B cell (primary cell): ENCODE measurements at regions not wholly inside any gene's neighbourhood (a gene's known extent, or its start where the extent isn't known, plus 50 kb on each side); places are given as distances from the start of the nearest gene placed in this dataset.

Experiments used
- ATAC-seq: fragments of 200-7000 bp; cut with Tn5 transposase; one replicate; pipeline ENCODE4 v1.10.0; 2021; ENCODE audit warnings: low read depth, mild to moderate bottlenecking, moderate number of reproducible peaks, moderate library complexity
- CTCF ChIA-PET: fragments of 350-600 bp; sonication (Branson Sonifier 250); formaldehyde crosslinking; loops from one replicate; lab custom pipeline; 2021; ENCODE audit warnings: antibody characterized with exemption, inconsistent platforms; lab: Charles Lee
- POLR2A ChIA-PET: fragments of 350-600 bp; sonication (Branson Sonifier 250); formaldehyde crosslinking; loops from one replicate; lab custom pipeline; 2021; ENCODE audit warnings: antibody characterized with exemption; lab: Charles Lee
- DNase-seq: peaks from one replicate; pipeline ENCODE4 v3.0.0; 2013
- H2AFZ ChIP-seq: 2 replicates; pipeline ENCODE4 v1.6.1; 2012; ENCODE audit warnings: mild to moderate bottlenecking, low read depth, low read length; ENCODE audit not compliant: insufficient read depth, poor library complexity, severe bottlenecking
- H3K27ac ChIP-seq, 2 donors: 1 replicate in 1 of 2; 2 replicates in 1 of 2; pipeline ENCODE4 v1.5.1; 2012 to 2013; ENCODE audit warnings: low read length in 2 of 2, mild to moderate bottlenecking in 2 of 2, moderate library complexity in 1 of 2
- H3K27me3 ChIP-seq, 4 experiments: fragments of 200-600 bp in 1 of 4; sonication (generic) in 1 of 4; replicated peaks in 1 of 4; 1 replicate in 2 of 4; 2 replicates in 2 of 4; pipeline versions ENCODE4 v1.6.1 to v1.7.0; 2013 to 2016; ENCODE audit warnings: low read length in 3 of 4, mild to moderate bottlenecking in 2 of 4, mixed read lengths in 1 of 4, moderate library complexity in 1 of 4; ENCODE audit not compliant: insufficient read depth in 4 of 4, control insufficient read depth in 3 of 4; ENCODE audit errors: control extremely low read depth in 1 of 4
- H3K36me3 ChIP-seq, 2 experiments: replicated peaks in 1 of 2; 1 replicate in 1 of 2; 2 replicates in 1 of 2; pipeline versions ENCODE4 v1.6.1 to v1.7.1; 2013; ENCODE audit warnings: low read length in 1 of 2; ENCODE audit not compliant: insufficient read depth in 2 of 2, control insufficient read depth in 1 of 2; ENCODE audit errors: control extremely low read depth in 1 of 2, extremely low read depth in 1 of 2
- H3K4me1 ChIP-seq, 2 donors: fragments of 200-600 bp in 1 of 2; sonication (generic) in 1 of 2; 1 replicate in 1 of 2; 2 replicates in 1 of 2; pipeline versions ENCODE4 v1.5.1 to v1.6.1; 2013 to 2017; ENCODE audit warnings: low read length in 2 of 2; ENCODE audit not compliant: control insufficient read depth in 2 of 2, insufficient read depth in 2 of 2
- H3K4me2 ChIP-seq: replicated peaks from 2 replicates; pipeline ENCODE3; 2012; ENCODE audit warnings: mild to moderate bottlenecking, low read depth, low read length; ENCODE audit not compliant: poor library complexity, severe bottlenecking
- H3K4me3 ChIP-seq, 5 experiments: fragments of 200-600 bp in 1 of 5; sonication (generic) in 1 of 5; 1 replicate in 3 of 5; 2 replicates in 2 of 5; pipeline versions ENCODE4 v1.5.1 to v1.7.0; 2011 to 2016; ENCODE audit warnings: low read length in 4 of 5, mild to moderate bottlenecking in 4 of 5, low read depth in 2 of 5, control low read depth in 1 of 5, moderate library complexity in 1 of 5; ENCODE audit not compliant: insufficient read depth in 1 of 5; ENCODE audit errors: control extremely low read depth in 1 of 5, extremely low read depth in 1 of 5
- H3K79me2 ChIP-seq: fragments of 200-600 bp; sonication (generic); one replicate; pipeline ENCODE4 v1.6.0; 2016; ENCODE audit warnings: low read length; ENCODE audit not compliant: control insufficient read depth, insufficient read depth
- H3K9ac ChIP-seq: fragments of 200-600 bp; sonication (generic); 2 replicates; pipeline ENCODE4 v1.6.1; 2017; ENCODE audit warnings: mild to moderate bottlenecking, low read length, moderate library complexity
- H3K9me3 ChIP-seq, 3 donors: one replicate each; pipeline versions ENCODE4 v1.6.1 to v1.7.1; 2013; ENCODE audit warnings: low read length in 2 of 3; ENCODE audit not compliant: control insufficient read depth in 2 of 3, insufficient read depth in 1 of 3; ENCODE audit errors: control extremely low read depth in 1 of 3
- H4K20me1 ChIP-seq: 2 replicates; pipeline ENCODE4 v1.6.0; 2012; ENCODE audit warnings: mild to moderate bottlenecking, low read length; ENCODE audit not compliant: insufficient read depth, control insufficient read depth, poor library complexity, severe bottlenecking
- H3K27ac Mint-ChIP-seq: one replicate; pipeline ENCODE4 v1.8.0; 2021; ENCODE audit warnings: mixed read lengths
- H3K27me3 Mint-ChIP-seq: one replicate; pipeline ENCODE4 v1.8.0; 2021; ENCODE audit warnings: mixed read lengths
- H3K4me1 Mint-ChIP-seq: one replicate; pipeline ENCODE4 v1.8.0; 2021; ENCODE audit warnings: mixed read lengths
- H3K4me3 Mint-ChIP-seq: one replicate; pipeline ENCODE4 v1.8.0; 2021; ENCODE audit warnings: mixed read lengths
- H3K9me3 Mint-ChIP-seq: one replicate; pipeline ENCODE4 v1.8.0; 2022; ENCODE audit warnings: mixed read lengths; ENCODE audit not compliant: insufficient read depth
- EZH2 ChIP-seq: IDR thresholded peaks from 2 replicates; pipeline ENCODE4 v1.6.1; 2012; ENCODE audit warnings: borderline replicate concordance, low read depth, mild to moderate bottlenecking, moderate library complexity, low read length; ENCODE audit not compliant: insufficient read depth, poor library complexity, severe bottlenecking
- WGBS: methylation state at CpG from one replicate; pipeline ENCODE4 v1.1.5; 2013; ENCODE audit warnings: missing lambda C conversion rate; ENCODE audit not compliant: insufficient coverage; 5-methylcytosine and 5-hydroxymethylcytosine counted together
- intact Hi-C: fragments of 100-400 bp; cut with micrococcal nuclease; formaldehyde crosslinking; loops from one replicate; pipeline ENCODE4 v1.10.0; 2022
- TF ChIP-seq, protein P1 (sequence below): fragments of 200-600 bp; IDR thresholded peaks from one replicate; pipeline ENCODE4 v1.8.0; 2022; ENCODE audit warnings: antibody characterized with exemption, mild to moderate bottlenecking

DNA sequence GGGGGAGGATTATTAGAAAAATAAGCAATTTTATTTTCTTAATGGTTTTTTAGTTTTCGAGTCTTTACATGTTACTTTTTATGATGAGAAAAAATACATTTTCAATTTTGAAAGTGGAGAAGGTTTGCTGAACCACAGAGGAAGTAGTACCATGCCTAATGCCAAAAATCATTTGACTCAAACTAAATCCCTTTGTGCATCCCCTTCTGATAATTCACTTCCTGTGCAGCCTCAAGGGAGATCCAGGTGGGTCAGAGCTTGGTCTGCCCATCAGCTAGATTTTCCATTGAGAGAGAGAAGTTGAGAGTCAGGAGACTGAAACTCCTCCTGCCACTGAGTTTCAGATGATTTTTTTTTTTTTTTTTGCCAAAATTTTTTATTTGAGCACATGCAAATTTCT is 571.7 kb downstream of the LIG4 start:
- Histone ChIP-seq H3K27me3 (no peaks in the 10 kb centered on the region), H3K79me2 (no peaks in the 10 kb centered on the region), H3K4me3 (no peak overlapping the region), H2AFZ (no peak overlapping the region), H3K9me3 (no peaks in the 10 kb centered on the region), H3K27ac (no peak overlapping the region), H3K9ac (no peak overlapping the region), H3K36me3 (no peaks in the 10 kb centered on the region), H3K4me2 (no peak overlapping the region), H4K20me1 (no peaks in the 10 kb centered on the region), H3K4me1 (no peaks in the 10 kb centered on the region)
- H3K27ac Mint-ChIP-seq: no peak overlapping the region
- TF ChIP-seq, protein P1, sequence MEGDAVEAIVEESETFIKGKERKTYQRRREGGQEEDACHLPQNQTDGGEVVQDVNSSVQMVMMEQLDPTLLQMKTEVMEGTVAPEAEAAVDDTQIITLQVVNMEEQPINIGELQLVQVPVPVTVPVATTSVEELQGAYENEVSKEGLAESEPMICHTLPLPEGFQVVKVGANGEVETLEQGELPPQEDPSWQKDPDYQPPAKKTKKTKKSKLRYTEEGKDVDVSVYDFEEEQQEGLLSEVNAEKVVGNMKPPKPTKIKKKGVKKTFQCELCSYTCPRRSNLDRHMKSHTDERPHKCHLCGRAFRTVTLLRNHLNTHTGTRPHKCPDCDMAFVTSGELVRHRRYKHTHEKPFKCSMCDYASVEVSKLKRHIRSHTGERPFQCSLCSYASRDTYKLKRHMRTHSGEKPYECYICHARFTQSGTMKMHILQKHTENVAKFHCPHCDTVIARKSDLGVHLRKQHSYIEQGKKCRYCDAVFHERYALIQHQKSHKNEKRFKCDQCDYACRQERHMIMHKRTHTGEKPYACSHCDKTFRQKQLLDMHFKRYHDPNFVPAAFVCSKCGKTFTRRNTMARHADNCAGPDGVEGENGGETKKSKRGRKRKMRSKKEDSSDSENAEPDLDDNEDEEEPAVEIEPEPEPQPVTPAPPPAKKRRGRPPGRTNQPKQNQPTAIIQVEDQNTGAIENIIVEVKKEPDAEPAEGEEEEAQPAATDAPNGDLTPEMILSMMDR: no peak
- no peak for TF ChIP-seq EZH2
- H3K27me3 Mint-ChIP-seq: no peaks in the 10 kb centered on the region
- H3K4me3 Mint-ChIP-seq: no peak overlapping the region
- ATAC-seq: no peak
- DNase-seq: no peak
- H3K9me3 Mint-ChIP-seq: no peaks in the 10 kb centered on the region
- ChIA-PET CTCF (no interaction called here), POLR2A (no interaction called here)
- no peaks in the 10 kb centered on the region for H3K4me1 Mint-ChIP-seq
- intact Hi-C loops: no loop called here
- WGBS: no CpG with 5 or more reads among the region's 1 CpG

DNA sequence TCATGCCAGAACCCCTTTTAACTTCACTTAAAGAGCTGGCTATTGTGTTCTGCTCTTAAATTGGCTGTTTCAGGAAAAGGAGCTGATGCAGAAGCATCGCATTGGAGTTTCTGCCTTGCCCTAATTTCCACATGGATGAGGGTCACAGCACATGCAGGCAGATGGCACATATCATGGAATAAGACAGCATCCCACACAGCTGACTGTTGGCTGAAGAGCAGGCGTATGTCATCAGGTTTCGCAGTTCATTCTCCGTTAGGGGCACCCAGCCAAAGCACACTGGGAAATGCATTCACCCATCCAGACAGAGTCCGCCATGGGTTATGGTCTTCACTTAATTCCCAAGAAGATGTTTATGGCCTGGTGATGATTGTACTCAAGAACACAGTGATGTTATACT is 572.5 kb downstream of the LIG4 start:
- no peak overlapping the region for H2AFZ ChIP-seq
- no peak overlapping the region for H3K4me2 ChIP-seq
- no peak overlapping the region for H3K4me3 Mint-ChIP-seq
- no peaks in the 10 kb centered on the region for H3K27me3 ChIP-seq
- no peak for TF ChIP-seq EZH2
- TF ChIP-seq, protein P1: no peak
- H3K36me3 ChIP-seq: no peaks in the 10 kb centered on the region
- H3K79me2 ChIP-seq: no peaks in the 10 kb centered on the region
- H3K9me3 ChIP-seq: no peaks in the 10 kb centered on the region
- 100% methylated on average over 4 of the region's 5 CpGs for WGBS
- H3K27ac ChIP-seq: no peak overlapping the region
- ATAC-seq (no peak), DNase-seq (no peak)
- no peaks in the 10 kb centered on the region for H3K27me3 Mint-ChIP-seq
- ChIA-PET CTCF (no interaction called here), POLR2A (no interaction called here)
- H3K27ac Mint-ChIP-seq: no peak overlapping the region
- no peaks in the 10 kb centered on the region for H3K9me3 Mint-ChIP-seq
- H3K4me3 ChIP-seq: no peak overlapping the region
- H4K20me1 ChIP-seq: no peaks in the 10 kb centered on the region
- H3K9ac ChIP-seq: no peak overlapping the region
- H3K4me1 Mint-ChIP-seq: no peaks in the 10 kb centered on the region
- no peaks in the 10 kb centered on the region for H3K4me1 ChIP-seq
- intact Hi-C loops: no loop called here
